HL-60 (cell line): ENCODE measurements at regions not wholly inside any gene's neighbourhood (a gene's known extent, or its start where the extent isn't known, plus 50 kb on each side); places are given as distances from the start of the nearest gene placed in this dataset.

Experiments
- GABPA ChIP-seq: IDR thresholded peaks from 2 replicates; pipeline ENCODE4 v1.6.1; 2012; ENCODE audit warnings: low read depth
- POLR2AphosphoS5 ChIP-seq: IDR thresholded peaks from 2 replicates; pipeline ENCODE4 v1.6.1; 2012; ENCODE audit warnings: low read depth
- TF ChIP-seq, protein P1 (sequence below): IDR thresholded peaks from one replicate; pipeline ENCODE4 v1.5.1; 2011; ENCODE audit warnings: low read length, control low read depth, inconsistent platforms; ENCODE audit not compliant: insufficient read depth
- TF ChIP-seq, protein P2 (sequence below): IDR thresholded peaks from 2 replicates; pipeline ENCODE4 v1.6.1; 2012; ENCODE audit warnings: low read depth; ENCODE audit not compliant: insufficient replicate concordance

DNA sequence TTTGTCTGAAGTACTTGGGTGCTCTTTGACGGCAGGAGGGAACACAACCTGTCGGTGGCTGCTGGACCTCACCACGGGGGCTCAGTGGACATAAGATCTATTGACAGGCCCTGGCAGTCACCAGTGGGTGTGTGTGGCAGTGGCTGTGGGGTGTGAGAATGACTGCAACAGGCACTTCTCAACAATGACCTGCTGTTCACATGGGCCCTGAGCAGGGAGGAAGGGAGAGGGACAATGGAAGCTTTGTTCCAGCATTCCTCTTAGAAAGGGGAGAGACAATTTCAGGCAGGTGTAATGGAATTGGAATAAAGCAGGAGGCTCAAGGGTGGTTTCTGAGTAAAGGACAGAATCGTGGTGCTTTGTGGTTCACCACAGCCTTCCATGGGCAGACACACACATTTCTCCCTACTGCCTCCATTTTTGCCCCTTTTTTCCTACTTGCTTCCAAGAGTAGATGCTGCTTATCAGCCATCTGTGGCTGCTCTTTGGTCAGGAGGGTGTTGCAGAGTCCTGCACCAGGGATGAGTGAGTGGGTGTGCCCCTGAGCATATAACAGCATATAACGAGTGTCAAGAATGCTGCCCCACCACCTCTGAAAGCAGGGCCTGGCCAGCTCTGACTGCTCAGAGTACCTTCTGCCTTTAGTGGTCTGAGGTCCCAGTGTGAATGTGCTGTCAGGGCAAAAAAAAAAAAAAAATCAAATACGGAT, 267.7 kb downstream of the RASSF9 start:
- TF ChIP-seq, protein P1, sequence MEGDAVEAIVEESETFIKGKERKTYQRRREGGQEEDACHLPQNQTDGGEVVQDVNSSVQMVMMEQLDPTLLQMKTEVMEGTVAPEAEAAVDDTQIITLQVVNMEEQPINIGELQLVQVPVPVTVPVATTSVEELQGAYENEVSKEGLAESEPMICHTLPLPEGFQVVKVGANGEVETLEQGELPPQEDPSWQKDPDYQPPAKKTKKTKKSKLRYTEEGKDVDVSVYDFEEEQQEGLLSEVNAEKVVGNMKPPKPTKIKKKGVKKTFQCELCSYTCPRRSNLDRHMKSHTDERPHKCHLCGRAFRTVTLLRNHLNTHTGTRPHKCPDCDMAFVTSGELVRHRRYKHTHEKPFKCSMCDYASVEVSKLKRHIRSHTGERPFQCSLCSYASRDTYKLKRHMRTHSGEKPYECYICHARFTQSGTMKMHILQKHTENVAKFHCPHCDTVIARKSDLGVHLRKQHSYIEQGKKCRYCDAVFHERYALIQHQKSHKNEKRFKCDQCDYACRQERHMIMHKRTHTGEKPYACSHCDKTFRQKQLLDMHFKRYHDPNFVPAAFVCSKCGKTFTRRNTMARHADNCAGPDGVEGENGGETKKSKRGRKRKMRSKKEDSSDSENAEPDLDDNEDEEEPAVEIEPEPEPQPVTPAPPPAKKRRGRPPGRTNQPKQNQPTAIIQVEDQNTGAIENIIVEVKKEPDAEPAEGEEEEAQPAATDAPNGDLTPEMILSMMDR, result no peak
- TF ChIP-seq, protein P2, sequence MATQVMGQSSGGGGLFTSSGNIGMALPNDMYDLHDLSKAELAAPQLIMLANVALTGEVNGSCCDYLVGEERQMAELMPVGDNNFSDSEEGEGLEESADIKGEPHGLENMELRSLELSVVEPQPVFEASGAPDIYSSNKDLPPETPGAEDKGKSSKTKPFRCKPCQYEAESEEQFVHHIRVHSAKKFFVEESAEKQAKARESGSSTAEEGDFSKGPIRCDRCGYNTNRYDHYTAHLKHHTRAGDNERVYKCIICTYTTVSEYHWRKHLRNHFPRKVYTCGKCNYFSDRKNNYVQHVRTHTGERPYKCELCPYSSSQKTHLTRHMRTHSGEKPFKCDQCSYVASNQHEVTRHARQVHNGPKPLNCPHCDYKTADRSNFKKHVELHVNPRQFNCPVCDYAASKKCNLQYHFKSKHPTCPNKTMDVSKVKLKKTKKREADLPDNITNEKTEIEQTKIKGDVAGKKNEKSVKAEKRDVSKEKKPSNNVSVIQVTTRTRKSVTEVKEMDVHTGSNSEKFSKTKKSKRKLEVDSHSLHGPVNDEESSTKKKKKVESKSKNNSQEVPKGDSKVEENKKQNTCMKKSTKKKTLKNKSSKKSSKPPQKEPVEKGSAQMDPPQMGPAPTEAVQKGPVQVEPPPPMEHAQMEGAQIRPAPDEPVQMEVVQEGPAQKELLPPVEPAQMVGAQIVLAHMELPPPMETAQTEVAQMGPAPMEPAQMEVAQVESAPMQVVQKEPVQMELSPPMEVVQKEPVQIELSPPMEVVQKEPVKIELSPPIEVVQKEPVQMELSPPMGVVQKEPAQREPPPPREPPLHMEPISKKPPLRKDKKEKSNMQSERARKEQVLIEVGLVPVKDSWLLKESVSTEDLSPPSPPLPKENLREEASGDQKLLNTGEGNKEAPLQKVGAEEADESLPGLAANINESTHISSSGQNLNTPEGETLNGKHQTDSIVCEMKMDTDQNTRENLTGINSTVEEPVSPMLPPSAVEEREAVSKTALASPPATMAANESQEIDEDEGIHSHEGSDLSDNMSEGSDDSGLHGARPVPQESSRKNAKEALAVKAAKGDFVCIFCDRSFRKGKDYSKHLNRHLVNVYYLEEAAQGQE, result no peak
- TF ChIP-seq POLR2AphosphoS5, result no peak
- no peak for TF ChIP-seq GABPA
